PC-9 (cell line): ENCODE measurements at regions not wholly inside any gene's neighbourhood (a gene's known extent, or its start where the extent isn't known, plus 50 kb on each side); places are given as distances from the start of the nearest gene placed in this dataset.

Experiments used
- EZH2 ChIP-seq: fragments of 200-600 bp; sonication (generic); IDR thresholded peaks from 2 replicates; pipeline ENCODE4 v1.8.0; 2017; ENCODE audit warnings: antibody characterized with exemption, low read depth
- TF ChIP-seq, protein P1 (sequence below): fragments of 200-600 bp; sonication (generic); conservative IDR thresholded peaks from 2 replicates; pipeline ENCODE4 v1.6.1; 2017; ENCODE audit warnings: mixed run types, antibody characterized with exemption, mild to moderate bottlenecking, moderate library complexity

DNA sequence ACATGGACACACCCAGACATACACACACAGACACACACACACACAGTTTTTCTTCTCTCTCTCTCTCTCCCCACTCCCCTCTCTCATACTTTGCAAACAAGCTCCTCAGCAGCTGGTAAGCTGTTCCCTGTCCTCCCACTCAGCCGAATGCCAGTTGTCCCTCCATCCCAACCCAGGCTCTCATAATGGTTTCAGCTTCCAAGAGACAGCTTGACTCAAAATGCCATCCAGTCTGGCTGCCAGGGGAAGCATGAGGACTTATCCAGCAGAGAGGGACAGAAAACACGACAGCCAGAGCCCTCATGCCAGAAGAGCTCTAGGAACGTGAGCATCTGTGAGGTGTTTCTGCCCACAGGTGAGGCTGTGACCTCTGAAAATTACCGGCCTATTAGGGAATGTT is 112.6 kb upstream of the SPDL1 start:
- TF ChIP-seq, protein P1, sequence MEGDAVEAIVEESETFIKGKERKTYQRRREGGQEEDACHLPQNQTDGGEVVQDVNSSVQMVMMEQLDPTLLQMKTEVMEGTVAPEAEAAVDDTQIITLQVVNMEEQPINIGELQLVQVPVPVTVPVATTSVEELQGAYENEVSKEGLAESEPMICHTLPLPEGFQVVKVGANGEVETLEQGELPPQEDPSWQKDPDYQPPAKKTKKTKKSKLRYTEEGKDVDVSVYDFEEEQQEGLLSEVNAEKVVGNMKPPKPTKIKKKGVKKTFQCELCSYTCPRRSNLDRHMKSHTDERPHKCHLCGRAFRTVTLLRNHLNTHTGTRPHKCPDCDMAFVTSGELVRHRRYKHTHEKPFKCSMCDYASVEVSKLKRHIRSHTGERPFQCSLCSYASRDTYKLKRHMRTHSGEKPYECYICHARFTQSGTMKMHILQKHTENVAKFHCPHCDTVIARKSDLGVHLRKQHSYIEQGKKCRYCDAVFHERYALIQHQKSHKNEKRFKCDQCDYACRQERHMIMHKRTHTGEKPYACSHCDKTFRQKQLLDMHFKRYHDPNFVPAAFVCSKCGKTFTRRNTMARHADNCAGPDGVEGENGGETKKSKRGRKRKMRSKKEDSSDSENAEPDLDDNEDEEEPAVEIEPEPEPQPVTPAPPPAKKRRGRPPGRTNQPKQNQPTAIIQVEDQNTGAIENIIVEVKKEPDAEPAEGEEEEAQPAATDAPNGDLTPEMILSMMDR: no peak
- TF ChIP-seq EZH2: no peak
